OCI-LY1 (cell line): ENCODE measurements at regions not wholly inside any gene's neighbourhood (a gene's known extent, or its start where the extent isn't known, plus 50 kb on each side); places are given as distances from the start of the nearest gene placed in this dataset.

Experiments used
- H2AFZ ChIP-seq: fragments of 200-600 bp; sonication (generic), shearing (Covaris generic); 2 replicates; pipeline ENCODE4 v1.6.0; 2014; ENCODE audit warnings: antibody characterized with exemption, mild to moderate bottlenecking, low read length
- H3F3A ChIP-seq: fragments of 200-600 bp; sonication (generic), shearing (Covaris generic); 2 replicates; pipeline ENCODE4 v1.6.0; 2014; ENCODE audit warnings: mild to moderate bottlenecking, antibody characterized with exemption, low read length, moderate library complexity; ENCODE audit not compliant: insufficient read depth
- H3K27ac ChIP-seq: fragments of 200-600 bp; sonication (generic); 2 replicates; pipeline ENCODE4 v1.5.1; 2014; ENCODE audit warnings: low read length, mixed run types, mild to moderate bottlenecking, low read depth; ENCODE audit not compliant: poor library complexity, severe bottlenecking
- H3K27me3 ChIP-seq: fragments of 200-600 bp; sonication (generic); 2 replicates; pipeline ENCODE4 v1.6.0; 2014; ENCODE audit warnings: antibody characterized with exemption, mild to moderate bottlenecking, low read length, moderate library complexity; ENCODE audit not compliant: insufficient read depth
- H3K36me3 ChIP-seq: fragments of 200-600 bp; sonication (generic); 2 replicates; pipeline ENCODE4 v1.6.1; 2014; ENCODE audit warnings: mild to moderate bottlenecking, antibody characterized with exemption, low read length, moderate library complexity, mixed read lengths; ENCODE audit not compliant: insufficient read depth
- H3K4me1 ChIP-seq: fragments of 200-600 bp; sonication (generic); 2 replicates; pipeline ENCODE4 v1.5.1; 2014; ENCODE audit warnings: mild to moderate bottlenecking, low read length, moderate library complexity; ENCODE audit not compliant: insufficient read depth, severe bottlenecking
- H3K4me2 ChIP-seq: fragments of 200-600 bp; sonication (generic), shearing (Covaris generic); 2 replicates; pipeline ENCODE4 v1.6.1; 2014; ENCODE audit warnings: low read length
- H3K4me3 ChIP-seq: fragments of 200-600 bp; sonication (generic); 2 replicates; pipeline ENCODE4 v1.5.1; 2014; ENCODE audit warnings: low read length, low read depth, mild to moderate bottlenecking, mixed read lengths; ENCODE audit not compliant: poor library complexity, severe bottlenecking
- H3K79me2 ChIP-seq: fragments of 200-600 bp; shearing (Covaris generic); 2 replicates; pipeline ENCODE4 v1.6.1; 2016; ENCODE audit warnings: mixed run types, low read length, mixed read lengths; ENCODE audit not compliant: insufficient read depth
- H3K9ac ChIP-seq: fragments of 200-600 bp; sonication (generic), shearing (Covaris generic); 2 replicates; pipeline ENCODE4 v1.6.1; 2014; ENCODE audit warnings: mild to moderate bottlenecking, low read length, mixed read lengths
- H3K9me2 ChIP-seq: fragments of 200-600 bp; sonication (generic), shearing (Covaris generic); 2 replicates; pipeline ENCODE4 v1.6.1; 2014; ENCODE audit warnings: low read depth, mild to moderate bottlenecking, low read length, mixed read lengths
- H3K9me3 ChIP-seq: fragments of 200-600 bp; shearing (Covaris generic); 2 replicates; pipeline ENCODE4 v1.6.1; 2014; ENCODE audit warnings: low read length, mixed read lengths
- H4K20me1 ChIP-seq: fragments of 200-600 bp; sonication (generic), shearing (Covaris generic); 2 replicates; pipeline ENCODE4 v1.6.0; 2016; ENCODE audit warnings: mild to moderate bottlenecking, low read length; ENCODE audit not compliant: insufficient read depth
- CTCF ChIP-seq: fragments of 200-600 bp; sonication (generic), shearing (Covaris generic); IDR thresholded peaks from 2 replicates; pipeline ENCODE4 v1.5.1; 2017; ENCODE audit warnings: mild to moderate bottlenecking, antibody characterized with exemption, low read length, moderate library complexity, mixed read lengths
- EZH2 ChIP-seq: fragments of 200-600 bp; sonication (generic), shearing (Covaris generic); IDR thresholded peaks from 2 replicates; pipeline ENCODE4 v1.8.0; 2017; ENCODE audit warnings: borderline replicate concordance, mixed run types, mild to moderate bottlenecking, antibody characterized with exemption, low read length, moderate library complexity, mixed read lengths

- Histone ChIP-seq H2AFZ (no peak overlapping the region), H3K27ac (no peak overlapping the region), H3K4me2 (no peak overlapping the region)
Measured at GRCh38 chr7:88665892-88666514, 93.5 kb upstream of the ZNF804B start.

GRCh38 chr7:88664630-88665233 is 94.8 kb upstream of the ZNF804B start:
- H4K20me1 ChIP-seq = no peaks in the 10 kb centered on the region
- H3K9me3 ChIP-seq = no peaks in the 10 kb centered on the region
- H2AFZ ChIP-seq = no peak overlapping the region
- H3K27me3 ChIP-seq = no peaks in the 10 kb centered on the region
- no peak overlapping the region for H3K27ac ChIP-seq
- H3K79me2 ChIP-seq = no peaks in the 10 kb centered on the region
- no peaks in the 10 kb centered on the region for H3K4me1 ChIP-seq
- no peak overlapping the region for H3K9ac ChIP-seq
- no peaks in the 10 kb centered on the region for H3F3A ChIP-seq
- H3K4me3 ChIP-seq = no peak overlapping the region
- no peaks in the 10 kb centered on the region for H3K36me3 ChIP-seq
- no peak for TF ChIP-seq EZH2
- H3K9me2 ChIP-seq = no peaks in the 10 kb centered on the region
- no peak overlapping the region for H3K4me2 ChIP-seq

More at GRCh38 chr7:88665892-88666514, 93.5 kb upstream of the ZNF804B start:
- H3K9ac ChIP-seq = no peak overlapping the region
- no peaks in the 10 kb centered on the region for H3F3A ChIP-seq
- H4K20me1 ChIP-seq = no peaks in the 10 kb centered on the region
- TF ChIP-seq CTCF (no peak), EZH2 (no peak)
- H3K79me2 ChIP-seq = no peaks in the 10 kb centered on the region
- no peaks in the 10 kb centered on the region for H3K9me3 ChIP-seq
- H3K9me2 ChIP-seq = no peaks in the 10 kb centered on the region
- no peaks in the 10 kb centered on the region for H3K27me3 ChIP-seq
- no peaks in the 10 kb centered on the region for H3K4me1 ChIP-seq
- H3K4me3 ChIP-seq = no peak overlapping the region
- H3K36me3 ChIP-seq = no peaks in the 10 kb centered on the region

GRCh38 chr7:88661921-88662320 is 97.6 kb upstream of the ZNF804B start:
- no peaks in the 10 kb centered on the region for H3K9me2 ChIP-seq
- TF ChIP-seq CTCF (no peak), EZH2 (no peak)
- no peaks in the 10 kb centered on the region for H3F3A ChIP-seq
- H3K4me1 ChIP-seq = no peaks in the 10 kb centered on the region
- no peak overlapping the region for H2AFZ ChIP-seq
- no peaks in the 10 kb centered on the region for H3K79me2 ChIP-seq
- H3K9me3 ChIP-seq = no peaks in the 10 kb centered on the region
- H4K20me1 ChIP-seq = no peaks in the 10 kb centered on the region
- no peak overlapping the region for H3K4me2 ChIP-seq
- H3K27me3 ChIP-seq = no peaks in the 10 kb centered on the region
- H3K27ac ChIP-seq = no peak overlapping the region
- no peaks in the 10 kb centered on the region for H3K36me3 ChIP-seq
- H3K4me3 ChIP-seq = no peak overlapping the region
- no peak overlapping the region for H3K9ac ChIP-seq

GRCh38 chr7:88647825-88648224 is 111.7 kb upstream of the ZNF804B start:
- H3K9ac ChIP-seq = no peak overlapping the region
- no peaks in the 10 kb centered on the region for H3K9me3 ChIP-seq
- no peak for TF ChIP-seq CTCF
- TF ChIP-seq EZH2 = no peak
- no peak overlapping the region for H3K27ac ChIP-seq
- no peaks in the 10 kb centered on the region for H3K4me1 ChIP-seq
- no peaks in the 10 kb centered on the region for H3F3A ChIP-seq
- no peak overlapping the region for H3K4me2 ChIP-seq
- no peaks in the 10 kb centered on the region for H3K27me3 ChIP-seq
- no peaks in the 10 kb centered on the region for H3K9me2 ChIP-seq
- no peaks in the 10 kb centered on the region for H3K79me2 ChIP-seq
- H4K20me1 ChIP-seq = no peaks in the 10 kb centered on the region
- no peaks in the 10 kb centered on the region for H3K36me3 ChIP-seq
- H2AFZ ChIP-seq = no peak overlapping the region
- no peak overlapping the region for H3K4me3 ChIP-seq
